ENCODE measurements at regions not wholly inside any gene's neighbourhood (a gene's known extent, or its start where the extent isn't known, plus 50 kb on each side); places are given as distances from the start of the nearest gene placed in this dataset.

DNA sequence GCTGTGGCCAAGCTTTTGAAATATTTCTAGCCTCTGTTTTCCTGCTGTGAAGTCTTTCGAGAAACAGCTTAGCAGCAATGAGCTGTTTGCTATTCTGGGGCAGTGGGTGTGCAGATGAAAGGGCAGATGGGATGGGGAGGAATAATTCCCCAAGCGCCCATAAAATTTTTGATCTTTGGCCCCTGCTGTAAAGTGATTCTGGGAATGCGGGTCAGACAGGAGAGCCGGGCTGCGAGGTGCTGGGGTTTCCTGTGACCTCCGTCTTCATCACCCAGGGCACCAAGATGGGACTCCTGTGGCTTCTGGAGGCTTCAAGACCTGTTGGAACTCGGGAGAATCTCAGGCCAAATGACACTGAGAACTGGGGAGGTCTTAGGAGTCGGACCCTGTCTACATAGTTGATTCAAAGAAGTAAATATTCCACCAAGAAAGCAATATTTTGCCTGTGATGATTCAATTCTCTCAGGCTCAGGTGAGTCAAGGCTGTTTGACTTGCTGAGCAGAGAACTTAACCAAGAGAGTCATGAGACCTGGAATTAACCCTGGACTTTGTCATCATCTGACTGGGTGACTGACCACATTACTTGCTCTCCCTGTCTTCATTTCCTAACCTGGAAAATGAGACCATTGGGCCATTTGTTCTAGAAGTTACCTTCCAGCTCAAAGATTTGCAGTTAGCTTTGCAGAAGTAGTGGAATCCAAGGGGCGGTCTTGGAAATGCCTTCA, 86.4 kb downstream of the POLR2M start:
- no peaks in the 10 kb centered on the region for H3K79me1 ChIP-seq (ENCODE audit: insufficient read depth, low read depth, low read length, poor library complexity, severe bottlenecking)
- H3K9me3 ChIP-seq (ENCODE audit: control insufficient read depth, low read depth, low read length), result no peaks in the 10 kb centered on the region
- no peak overlapping the region for H4K8ac ChIP-seq (replicated peaks; ENCODE audit: insufficient read length, low read depth, low read length)
- no peak overlapping the region for H2BK20ac ChIP-seq (ENCODE audit: low read depth, low read length, poor library complexity, severe bottlenecking)
- Mint-ChIP-seq H3K27me3 (ENCODE audit: low read depth) (no peaks in the 10 kb centered on the region; the same call in none of the 2 replicates), H3K36me3 (ENCODE audit: insufficient read depth in 1 of 3, low read depth in 3 of 3) (no peaks in the 10 kb centered on the region), H3K4me3 (no peak overlapping the region), H3K27ac (no peak overlapping the region), H3K4me1 (peaks cover 9 to 28% of the 10 kb centered on the region in 2 experiments), H3K9me3 (no peaks in the 10 kb centered on the region)
- TF ChIP-seq, protein P1, sequence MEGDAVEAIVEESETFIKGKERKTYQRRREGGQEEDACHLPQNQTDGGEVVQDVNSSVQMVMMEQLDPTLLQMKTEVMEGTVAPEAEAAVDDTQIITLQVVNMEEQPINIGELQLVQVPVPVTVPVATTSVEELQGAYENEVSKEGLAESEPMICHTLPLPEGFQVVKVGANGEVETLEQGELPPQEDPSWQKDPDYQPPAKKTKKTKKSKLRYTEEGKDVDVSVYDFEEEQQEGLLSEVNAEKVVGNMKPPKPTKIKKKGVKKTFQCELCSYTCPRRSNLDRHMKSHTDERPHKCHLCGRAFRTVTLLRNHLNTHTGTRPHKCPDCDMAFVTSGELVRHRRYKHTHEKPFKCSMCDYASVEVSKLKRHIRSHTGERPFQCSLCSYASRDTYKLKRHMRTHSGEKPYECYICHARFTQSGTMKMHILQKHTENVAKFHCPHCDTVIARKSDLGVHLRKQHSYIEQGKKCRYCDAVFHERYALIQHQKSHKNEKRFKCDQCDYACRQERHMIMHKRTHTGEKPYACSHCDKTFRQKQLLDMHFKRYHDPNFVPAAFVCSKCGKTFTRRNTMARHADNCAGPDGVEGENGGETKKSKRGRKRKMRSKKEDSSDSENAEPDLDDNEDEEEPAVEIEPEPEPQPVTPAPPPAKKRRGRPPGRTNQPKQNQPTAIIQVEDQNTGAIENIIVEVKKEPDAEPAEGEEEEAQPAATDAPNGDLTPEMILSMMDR (conservative IDR thresholded peaks at IDR 0.05), result no peak
- H3K4me2 ChIP-seq (ENCODE audit: insufficient read depth, insufficient read length, low read length), result no peak overlapping the region
- H3K79me2 ChIP-seq (ENCODE audit: insufficient read depth, low read length), result no peaks in the 10 kb centered on the region
- H3K27me3 ChIP-seq (ENCODE audit: insufficient read depth, low read length), result no peaks in the 10 kb centered on the region
- no peak overlapping the region for H2BK120ac ChIP-seq (ENCODE audit: low read depth, low read length, poor library complexity, severe bottlenecking)
- WGBS (ENCODE audit: extremely low coverage, insufficient read length, low lambda C conversion rate), result no CpG with 5 or more reads among the region's 9 CpGs
- H3K56ac ChIP-seq (ENCODE audit: insufficient read length, low read depth, low read length), result no peak overlapping the region
- no peak overlapping the region for H3K9ac ChIP-seq (ENCODE audit: extremely low read depth, insufficient read length, low read length)
- H4K5ac ChIP-seq (ENCODE audit: insufficient read length, low read depth, low read length), result no peak overlapping the region
- no peak overlapping the region for H2AFZ ChIP-seq (ENCODE audit: low read length)
- no peak overlapping the region for H3K27ac ChIP-seq (ENCODE audit: insufficient read length, low read depth, low read length)
- H2BK5ac ChIP-seq (ENCODE audit: insufficient read length, low read length), result no peak overlapping the region
- no peak overlapping the region for H4K91ac ChIP-seq (ENCODE audit: insufficient read length, low read depth, low read length)
- no peak overlapping the region for H2AK5ac ChIP-seq (ENCODE audit: insufficient read length, low read length)
- no peak overlapping the region for H3K4ac ChIP-seq (ENCODE audit: low read depth, low read length)
- no peak overlapping the region for H3K23ac ChIP-seq (ENCODE audit: insufficient read length, low read depth, low read length)
- no peaks in the 10 kb centered on the region for H3K23me2 ChIP-seq (ENCODE audit: insufficient read length, low read depth, low read length, poor library complexity, severe bottlenecking)
- no peak overlapping the region for H2BK15ac ChIP-seq (ENCODE audit: low read depth, low read length)
- DNase-seq, result no peak
- H3T11ph ChIP-seq (ENCODE audit: low read length), result no peak overlapping the region
- no peak overlapping the region for H3K14ac ChIP-seq (ENCODE audit: insufficient read depth, low read length)
- no peak overlapping the region for H3K18ac ChIP-seq (ENCODE audit: insufficient read length, low read depth, low read length)
- no peaks in the 10 kb centered on the region for H4K20me1 ChIP-seq (ENCODE audit: control insufficient read depth, insufficient read depth, insufficient read length)
- H3K4me1 ChIP-seq (ENCODE audit: insufficient read depth, low read length), result no peaks in the 10 kb centered on the region
- H2BK12ac ChIP-seq (ENCODE audit: insufficient read length, low read depth, low read length), result no peak overlapping the region
